DMS 273 (cell line): ENCODE measurements at regions not wholly inside any gene's neighbourhood (a gene's known extent, or its start where the extent isn't known, plus 50 kb on each side); places are given as distances from the start of the nearest gene placed in this dataset.

Experiments
- DNase-seq: peaks from one replicate; lab custom pipeline; 2025; ENCODE audit not compliant: unreplicated experiment; lab: John Stamatoyannopoulos, UW

GRCh38 chr1:8267307-8267706 lies 50.6 kb upstream of the SLC45A1 start:
- DNase-seq: no peak

GRCh38 chr1:8266436-8267165 lies 51.3 kb upstream of the SLC45A1 start:
- no peak for DNase-seq

GRCh38 chr1:8263791-8264190 lies 54.1 kb upstream of the SLC45A1 start:
- no peak for DNase-seq

- no peak for DNase-seq
These were observed 56.5 kb upstream of the SLC45A1 start for GRCh38 chr1:8261398-8261762.

- DNase-seq: no peak
These were observed 58.2 kb upstream of the SLC45A1 start for GRCh38 chr1:8259498-8260290.

DNA sequence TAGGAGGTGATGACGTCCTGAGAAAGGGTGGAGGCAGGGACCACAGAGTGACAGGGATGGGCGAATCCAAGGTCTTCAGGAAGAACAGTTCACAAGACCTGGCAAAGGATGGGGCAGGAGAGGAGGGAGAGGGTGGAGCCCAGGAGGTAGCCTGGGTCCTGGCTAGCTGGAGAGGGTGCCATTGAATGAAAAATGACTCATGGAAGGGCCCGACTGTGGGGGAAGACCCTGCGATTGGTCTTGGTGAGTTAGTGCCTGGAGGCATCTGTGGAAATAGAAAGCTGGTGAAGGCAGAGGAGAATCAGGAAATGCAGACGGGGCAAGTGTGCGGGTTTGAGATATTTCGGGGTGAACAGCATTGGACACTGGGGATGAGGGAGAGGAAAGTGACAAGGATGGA lies 60.3 kb upstream of the SLC45A1 start:
- DNase-seq: no peak

- no peak for DNase-seq
These were observed 61.6 kb upstream of the SLC45A1 start for GRCh38 chr1:8256321-8256720.

DNA sequence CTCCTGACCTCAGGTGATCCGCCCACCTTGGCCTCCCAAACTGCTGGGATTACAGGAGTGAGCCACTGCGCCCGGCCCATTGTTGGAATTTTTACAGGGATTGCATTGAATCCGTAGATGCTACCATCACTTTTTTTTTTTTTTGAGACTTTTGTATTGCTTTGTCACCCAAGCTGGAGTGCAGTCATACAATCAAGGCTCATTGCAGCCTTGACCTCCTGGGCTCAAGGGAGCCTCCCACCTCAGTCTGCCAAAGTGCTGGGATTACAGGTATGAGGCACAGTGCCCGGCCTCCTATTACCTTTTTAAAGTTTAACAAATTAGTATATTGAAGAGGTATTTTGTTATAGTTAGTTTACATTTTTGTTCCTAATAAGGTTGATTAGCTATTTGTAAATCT lies 62.2 kb upstream of the SLC45A1 start:
- DNase-seq: no peak

- DNase-seq: peak; percentile 91
These were observed 65.5 kb upstream of the SLC45A1 start for GRCh38 chr1:8252266-8252951.

GRCh38 chr1:8251635-8252034 lies 66.3 kb upstream of the SLC45A1 start:
- DNase-seq: no peak

DNA sequence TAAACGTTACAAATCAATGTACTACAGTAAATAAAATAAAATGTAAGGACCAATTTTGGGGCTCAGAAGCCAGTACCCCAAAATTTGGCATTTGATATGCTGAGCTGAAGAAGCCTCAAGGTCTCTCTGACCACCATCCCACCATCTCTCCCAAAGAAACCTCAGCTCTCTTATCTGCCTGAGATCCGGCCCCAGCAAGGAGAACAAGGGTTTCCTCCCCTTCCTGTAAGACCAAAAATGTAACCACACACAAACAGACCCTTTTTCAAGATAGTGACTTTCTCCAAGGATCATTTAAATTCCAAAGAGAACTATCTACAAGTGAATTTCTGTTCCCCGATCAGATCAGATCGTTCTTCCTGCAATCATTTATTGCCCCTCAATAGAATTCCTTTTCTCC lies 68.1 kb upstream of the SLC45A1 start:
- no peak for DNase-seq

DNA sequence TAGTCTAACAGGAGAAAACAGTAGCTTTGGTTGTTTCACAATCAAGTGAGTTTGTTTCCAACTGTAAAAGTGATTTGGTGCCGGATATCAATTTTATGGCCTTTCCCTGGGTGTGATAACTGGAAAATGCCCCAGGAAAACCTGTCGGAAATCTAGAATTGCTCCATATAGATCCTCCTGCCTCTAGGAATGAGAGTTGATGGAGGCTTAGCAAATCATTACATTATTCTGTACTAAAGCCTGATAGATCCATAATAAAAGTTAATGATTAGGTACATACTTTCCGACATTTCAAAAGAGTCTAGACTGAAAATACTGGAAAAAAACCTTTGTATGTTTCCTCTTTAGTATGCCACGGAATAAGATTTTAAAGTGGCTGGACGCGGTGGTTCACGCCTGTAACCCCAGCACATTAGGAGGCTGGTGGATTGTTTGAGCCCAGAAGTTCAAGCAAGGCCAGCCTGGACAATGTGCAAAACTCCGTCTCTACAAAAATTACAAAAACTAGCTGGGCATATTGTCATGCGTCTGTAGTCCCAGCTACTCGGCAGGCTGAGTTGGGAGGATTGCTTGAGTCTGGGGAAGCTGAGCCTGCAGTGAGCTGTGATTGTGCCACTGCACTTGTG lies 70.0 kb upstream of the SLC45A1 start:
- DNase-seq: no peak

DNA sequence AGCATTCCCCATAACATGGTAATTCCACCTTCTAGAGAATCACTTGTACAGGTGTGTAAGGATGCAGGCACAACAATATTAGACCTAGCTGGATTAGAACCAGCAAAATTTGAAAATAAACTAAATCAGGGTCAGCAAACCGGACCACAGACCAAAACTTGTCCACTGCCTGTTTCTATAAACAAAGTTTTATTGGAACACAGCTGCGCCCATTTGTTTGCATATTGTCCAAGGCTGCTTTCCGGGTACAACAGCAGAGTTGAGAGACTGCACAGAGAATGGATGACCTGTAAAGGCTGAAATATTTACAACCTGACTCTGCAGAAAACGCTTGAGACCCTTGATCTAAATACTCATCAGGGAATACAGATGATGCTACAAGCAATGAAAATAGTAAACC lies 73.6 kb upstream of the SLC45A1 start:
- DNase-seq: no peak

GRCh38 chr1:8242498-8242897 lies 75.4 kb upstream of the SLC45A1 start:
- no peak for DNase-seq

GRCh38 chr1:8241417-8242014 lies 76.4 kb upstream of the SLC45A1 start:
- no peak for DNase-seq

- DNase-seq: no peak
These were observed 78.4 kb upstream of the SLC45A1 start for GRCh38 chr1:8239306-8240023.

GRCh38 chr1:8239039-8239305 lies 78.9 kb upstream of the SLC45A1 start:
- no peak for DNase-seq

- no peak for DNase-seq
These were observed 79.5 kb upstream of the SLC45A1 start for GRCh38 chr1:8238141-8239038.

DNA sequence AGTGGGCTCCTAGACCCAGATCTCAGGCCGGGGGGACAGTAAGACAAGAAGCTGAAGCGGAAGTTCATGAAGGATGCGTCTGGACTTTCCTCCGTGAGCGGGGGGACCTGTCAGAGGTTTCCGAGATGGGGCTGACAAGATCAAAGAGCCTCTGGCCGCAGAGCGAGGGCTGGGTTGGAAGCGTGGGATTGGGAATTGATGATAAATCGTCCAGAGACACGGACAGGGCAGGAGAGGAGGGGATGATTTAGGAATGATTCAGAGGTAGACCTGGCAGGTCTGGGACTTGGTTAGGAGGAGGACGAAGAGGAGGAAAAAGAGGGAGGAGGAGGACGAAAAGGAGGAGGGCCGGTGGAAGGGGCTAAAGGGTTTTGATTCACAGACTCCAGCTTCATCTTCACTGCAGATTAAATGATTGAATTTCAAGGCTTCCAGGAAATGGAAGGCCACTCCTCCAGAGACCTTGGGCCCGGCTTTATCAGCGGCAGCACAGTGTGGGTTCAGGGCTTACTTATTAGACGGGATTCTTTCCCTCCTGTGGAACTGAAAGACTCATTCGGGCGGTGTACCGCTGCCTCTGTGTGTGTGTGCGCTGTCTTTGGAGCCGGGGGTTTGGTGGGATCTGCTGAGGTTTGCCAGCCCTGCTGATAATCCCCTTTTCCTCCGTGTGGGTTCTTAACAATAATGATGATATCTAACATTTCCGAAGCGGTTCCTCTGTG lies 85.7 kb upstream of the SLC45A1 start:
- DNase-seq: no peak
